ENCODE measurements at regions not wholly inside any gene's neighbourhood (a gene's known extent, or its start where the extent isn't known, plus 50 kb on each side); places are given as distances from the start of the nearest gene placed in this dataset.

- Histone ChIP-seq H3K27ac (ENCODE audit: low read length) (no peak overlapping the region), H3K27me3 (ENCODE audit: control insufficient read depth in 1 of 2, insufficient read depth in 2 of 2, low read length in 2 of 2) (no peaks in the 10 kb centered on the region), H3K4me1 (ENCODE audit: control insufficient read depth, insufficient read depth, low read length) (no peaks in the 10 kb centered on the region), H3K4me3 (ENCODE audit: low read length in 2 of 2) (no peak overlapping the region), H3K9ac (ENCODE audit: low read length in 2 of 2) (no peak overlapping the region), H3K9me3 (ENCODE audit: control insufficient read depth in 2 of 2, low read length in 2 of 2) (no peaks in the 10 kb centered on the region), H3K36me3 (ENCODE audit: control insufficient read depth in 2 of 2, insufficient read depth in 2 of 2, low read length in 2 of 2) (no peaks in the 10 kb centered on the region)
These were observed 330.8 kb downstream of the PRL start for GRCh38 chr6:21965953-21966539.

GRCh38 chr6:21967056-21967974 lies 329.5 kb downstream of the PRL start:
- H3K36me3 ChIP-seq (ENCODE audit: control insufficient read depth in 2 of 2, insufficient read depth in 2 of 2, low read length in 2 of 2), result no peaks in the 10 kb centered on the region
- no peaks in the 10 kb centered on the region for H3K9me3 ChIP-seq (ENCODE audit: control insufficient read depth in 2 of 2, low read length in 2 of 2)
- no peak overlapping the region for H3K27ac ChIP-seq (ENCODE audit: low read length)
- no peaks in the 10 kb centered on the region for H3K27me3 ChIP-seq (ENCODE audit: control insufficient read depth in 1 of 2, insufficient read depth in 2 of 2, low read length in 2 of 2)
- H3K4me3 ChIP-seq (ENCODE audit: low read length in 2 of 2), result no peak overlapping the region
- no peaks in the 10 kb centered on the region for H3K4me1 ChIP-seq (ENCODE audit: control insufficient read depth, insufficient read depth, low read length)
- no peak overlapping the region for H3K9ac ChIP-seq (ENCODE audit: low read length in 2 of 2)

- no peak overlapping the region for H3K4me3 ChIP-seq (ENCODE audit: low read length in 2 of 2)
- H3K9me3 ChIP-seq (ENCODE audit: control insufficient read depth in 2 of 2, low read length in 2 of 2), result no peaks in the 10 kb centered on the region
- H3K36me3 ChIP-seq (ENCODE audit: control insufficient read depth in 2 of 2, insufficient read depth in 2 of 2, low read length in 2 of 2), result no peaks in the 10 kb centered on the region
- H3K27me3 ChIP-seq (ENCODE audit: control insufficient read depth in 1 of 2, insufficient read depth in 2 of 2, low read length in 2 of 2), result no peaks in the 10 kb centered on the region
- H3K27ac ChIP-seq (ENCODE audit: low read length), result no peak overlapping the region
- H3K4me1 ChIP-seq (ENCODE audit: control insufficient read depth, insufficient read depth, low read length), result no peaks in the 10 kb centered on the region
- no peak overlapping the region for H3K9ac ChIP-seq (ENCODE audit: low read length in 2 of 2)
These were observed 328.4 kb downstream of the PRL start for GRCh38 chr6:21968411-21968810.

GRCh38 chr6:21969192-21969591 lies 327.6 kb downstream of the PRL start:
- no peaks in the 10 kb centered on the region for H3K36me3 ChIP-seq (ENCODE audit: control insufficient read depth in 2 of 2, insufficient read depth in 2 of 2, low read length in 2 of 2)
- no peak overlapping the region for H3K4me3 ChIP-seq (ENCODE audit: low read length in 2 of 2)
- H3K4me1 ChIP-seq (ENCODE audit: control insufficient read depth, insufficient read depth, low read length), result no peaks in the 10 kb centered on the region
- H3K9ac ChIP-seq (ENCODE audit: low read length in 2 of 2), result no peak overlapping the region
- no peaks in the 10 kb centered on the region for H3K27me3 ChIP-seq (ENCODE audit: control insufficient read depth in 1 of 2, insufficient read depth in 2 of 2, low read length in 2 of 2)
- H3K9me3 ChIP-seq (ENCODE audit: control insufficient read depth in 2 of 2, low read length in 2 of 2), result no peaks in the 10 kb centered on the region
- no peak overlapping the region for H3K27ac ChIP-seq (ENCODE audit: low read length)

GRCh38 chr6:21970569-21971300 lies 326.1 kb downstream of the PRL start:
- no peak overlapping the region for H3K4me3 ChIP-seq (ENCODE audit: low read length in 2 of 2)
- H3K36me3 ChIP-seq (ENCODE audit: control insufficient read depth in 2 of 2, insufficient read depth in 2 of 2, low read length in 2 of 2), result no peaks in the 10 kb centered on the region
- no peak overlapping the region for H3K27ac ChIP-seq (ENCODE audit: low read length)

GRCh38 chr6:21971541-21971940 lies 325.3 kb downstream of the PRL start:
- H3K9me3 ChIP-seq (ENCODE audit: control insufficient read depth in 2 of 2, low read length in 2 of 2), result no peaks in the 10 kb centered on the region
- no peak overlapping the region for H3K27ac ChIP-seq (ENCODE audit: low read length)
- no peaks in the 10 kb centered on the region for H3K27me3 ChIP-seq (ENCODE audit: control insufficient read depth in 1 of 2, insufficient read depth in 2 of 2, low read length in 2 of 2)
- H3K4me3 ChIP-seq (ENCODE audit: low read length in 2 of 2), result no peak overlapping the region
- no peak overlapping the region for H3K9ac ChIP-seq (ENCODE audit: low read length in 2 of 2)
- H3K36me3 ChIP-seq (ENCODE audit: control insufficient read depth in 2 of 2, insufficient read depth in 2 of 2, low read length in 2 of 2), result no peaks in the 10 kb centered on the region
- H3K4me1 ChIP-seq (ENCODE audit: control insufficient read depth, insufficient read depth, low read length), result no peaks in the 10 kb centered on the region

More at GRCh38 chr6:21970569-21971300, 326.1 kb downstream of the PRL start:
- Histone ChIP-seq H3K9ac (ENCODE audit: low read length in 2 of 2) (no peak overlapping the region), H3K27me3 (ENCODE audit: control insufficient read depth in 1 of 2, insufficient read depth in 2 of 2, low read length in 2 of 2) (no peaks in the 10 kb centered on the region), H3K9me3 (ENCODE audit: control insufficient read depth in 2 of 2, low read length in 2 of 2) (no peaks in the 10 kb centered on the region), H3K4me1 (ENCODE audit: control insufficient read depth, insufficient read depth, low read length) (no peaks in the 10 kb centered on the region)

- Histone ChIP-seq H3K4me3 (ENCODE audit: low read length in 2 of 2) (no peak overlapping the region), H3K27ac (ENCODE audit: low read length) (no peak overlapping the region), H3K27me3 (ENCODE audit: control insufficient read depth in 1 of 2, insufficient read depth in 2 of 2, low read length in 2 of 2) (no peaks in the 10 kb centered on the region), H3K9me3 (ENCODE audit: control insufficient read depth in 2 of 2, low read length in 2 of 2) (no peaks in the 10 kb centered on the region), H3K4me1 (ENCODE audit: control insufficient read depth, insufficient read depth, low read length) (no peaks in the 10 kb centered on the region), H3K36me3 (ENCODE audit: control insufficient read depth in 2 of 2, insufficient read depth in 2 of 2, low read length in 2 of 2) (no peaks in the 10 kb centered on the region), H3K9ac (ENCODE audit: low read length in 2 of 2) (no peak overlapping the region)
These were observed 324.3 kb downstream of the PRL start for GRCh38 chr6:21972516-21972915.

- Histone ChIP-seq H3K36me3 (ENCODE audit: control insufficient read depth in 2 of 2, insufficient read depth in 2 of 2, low read length in 2 of 2) (peaks cover 0 to 2% of the 10 kb centered on the region in 2 donors), H3K27ac (ENCODE audit: low read length) (no peak overlapping the region), H3K9ac (ENCODE audit: low read length in 2 of 2) (no peak overlapping the region), H3K4me1 (ENCODE audit: control insufficient read depth, insufficient read depth, low read length) (no peaks in the 10 kb centered on the region), H3K9me3 (ENCODE audit: control insufficient read depth in 2 of 2, low read length in 2 of 2) (no peaks in the 10 kb centered on the region), H3K4me3 (ENCODE audit: low read length in 2 of 2) (no peak overlapping the region), H3K27me3 (ENCODE audit: control insufficient read depth in 1 of 2, insufficient read depth in 2 of 2, low read length in 2 of 2) (no peaks in the 10 kb centered on the region)
These were observed 319.5 kb downstream of the PRL start for GRCh38 chr6:21977346-21977745.

GRCh38 chr6:21981235-21981833 lies 315.5 kb downstream of the PRL start:
- Histone ChIP-seq H3K9ac (ENCODE audit: low read length in 2 of 2) (no peak overlapping the region), H3K9me3 (ENCODE audit: control insufficient read depth in 2 of 2, low read length in 2 of 2) (no peaks in the 10 kb centered on the region), H3K4me1 (ENCODE audit: control insufficient read depth, insufficient read depth, low read length) (no peaks in the 10 kb centered on the region), H3K4me3 (ENCODE audit: low read length in 2 of 2) (no peak overlapping the region), H3K36me3 (ENCODE audit: control insufficient read depth in 2 of 2, insufficient read depth in 2 of 2, low read length in 2 of 2) (peaks cover 0 to 2% of the 10 kb centered on the region in 2 donors), H3K27ac (ENCODE audit: low read length) (no peak overlapping the region), H3K27me3 (ENCODE audit: control insufficient read depth in 1 of 2, insufficient read depth in 2 of 2, low read length in 2 of 2) (no peaks in the 10 kb centered on the region)

- H3K36me3 ChIP-seq (ENCODE audit: control insufficient read depth in 2 of 2, insufficient read depth in 2 of 2, low read length in 2 of 2), result peaks cover 0 to 2% of the 10 kb centered on the region in 2 donors
- H3K27ac ChIP-seq (ENCODE audit: low read length), result no peak overlapping the region
- H3K27me3 ChIP-seq (ENCODE audit: control insufficient read depth in 1 of 2, insufficient read depth in 2 of 2, low read length in 2 of 2), result no peaks in the 10 kb centered on the region
These were observed 312.7 kb downstream of the PRL start for GRCh38 chr6:21984135-21984534.

More at GRCh38 chr6:21984135-21984534, 312.7 kb downstream of the PRL start:
- Histone ChIP-seq H3K9me3 (ENCODE audit: control insufficient read depth in 2 of 2, low read length in 2 of 2) (no peaks in the 10 kb centered on the region), H3K4me3 (ENCODE audit: low read length in 2 of 2) (no peak overlapping the region), H3K4me1 (ENCODE audit: control insufficient read depth, insufficient read depth, low read length) (peaks cover 4% of the 10 kb centered on the region), H3K9ac (ENCODE audit: low read length in 2 of 2) (no peak overlapping the region)

Data from stomach smooth muscle (tissue), 2 donors.